ENCODE measurements at regions not wholly inside any gene's neighbourhood (a gene's known extent, or its start where the extent isn't known, plus 50 kb on each side); places are given as distances from the start of the nearest gene placed in this dataset.

DNA sequence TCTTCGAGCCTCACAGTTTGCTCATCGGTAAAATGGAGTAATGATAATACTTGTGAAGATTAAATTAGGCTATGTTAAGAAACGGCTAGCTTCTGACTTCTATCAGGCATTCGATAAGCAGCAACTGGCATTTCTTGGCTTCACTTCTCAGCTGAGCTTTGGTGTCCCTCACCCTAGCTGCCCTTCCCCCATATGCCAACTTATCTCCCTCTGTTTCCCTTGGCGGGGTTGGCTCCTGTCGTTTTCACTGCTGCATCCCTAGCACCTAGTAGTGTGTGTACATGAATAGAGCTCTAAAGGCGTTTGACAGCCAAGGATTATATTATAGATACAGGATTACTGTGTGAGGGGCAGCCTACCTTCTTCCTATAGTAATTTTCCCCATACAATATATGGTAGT lies 97.5 kb downstream of the TNFSF11 start:
- TF ChIP-seq, protein P1, sequence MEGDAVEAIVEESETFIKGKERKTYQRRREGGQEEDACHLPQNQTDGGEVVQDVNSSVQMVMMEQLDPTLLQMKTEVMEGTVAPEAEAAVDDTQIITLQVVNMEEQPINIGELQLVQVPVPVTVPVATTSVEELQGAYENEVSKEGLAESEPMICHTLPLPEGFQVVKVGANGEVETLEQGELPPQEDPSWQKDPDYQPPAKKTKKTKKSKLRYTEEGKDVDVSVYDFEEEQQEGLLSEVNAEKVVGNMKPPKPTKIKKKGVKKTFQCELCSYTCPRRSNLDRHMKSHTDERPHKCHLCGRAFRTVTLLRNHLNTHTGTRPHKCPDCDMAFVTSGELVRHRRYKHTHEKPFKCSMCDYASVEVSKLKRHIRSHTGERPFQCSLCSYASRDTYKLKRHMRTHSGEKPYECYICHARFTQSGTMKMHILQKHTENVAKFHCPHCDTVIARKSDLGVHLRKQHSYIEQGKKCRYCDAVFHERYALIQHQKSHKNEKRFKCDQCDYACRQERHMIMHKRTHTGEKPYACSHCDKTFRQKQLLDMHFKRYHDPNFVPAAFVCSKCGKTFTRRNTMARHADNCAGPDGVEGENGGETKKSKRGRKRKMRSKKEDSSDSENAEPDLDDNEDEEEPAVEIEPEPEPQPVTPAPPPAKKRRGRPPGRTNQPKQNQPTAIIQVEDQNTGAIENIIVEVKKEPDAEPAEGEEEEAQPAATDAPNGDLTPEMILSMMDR (optimal IDR thresholded peaks at IDR 0.05 in 1 of 3, IDR thresholded peaks at IDR 0.05 in 1 of 3, conservative IDR thresholded peaks at IDR 0.05 in 1 of 3; ENCODE audit: extremely low read depth in 1 of 3, insufficient read depth in 2 of 3, low read length in 3 of 3), result no peak
- no peak for TF ChIP-seq EZH2 (IDR thresholded peaks at IDR 0.05; ENCODE audit: low read length)
